B cell (primary cell): ENCODE measurements at regions not wholly inside any gene's neighbourhood (a gene's known extent, or its start where the extent isn't known, plus 50 kb on each side); places are given as distances from the start of the nearest gene placed in this dataset.

Experiments used
- EZH2 ChIP-seq: IDR thresholded peaks from 2 replicates; pipeline ENCODE4 v1.6.1; 2012; ENCODE audit warnings: borderline replicate concordance, low read depth, mild to moderate bottlenecking, moderate library complexity, low read length; ENCODE audit not compliant: insufficient read depth, poor library complexity, severe bottlenecking
- TF ChIP-seq, protein P1 (sequence below): fragments of 200-600 bp; IDR thresholded peaks from one replicate; pipeline ENCODE4 v1.8.0; 2022; ENCODE audit warnings: antibody characterized with exemption, mild to moderate bottlenecking

DNA sequence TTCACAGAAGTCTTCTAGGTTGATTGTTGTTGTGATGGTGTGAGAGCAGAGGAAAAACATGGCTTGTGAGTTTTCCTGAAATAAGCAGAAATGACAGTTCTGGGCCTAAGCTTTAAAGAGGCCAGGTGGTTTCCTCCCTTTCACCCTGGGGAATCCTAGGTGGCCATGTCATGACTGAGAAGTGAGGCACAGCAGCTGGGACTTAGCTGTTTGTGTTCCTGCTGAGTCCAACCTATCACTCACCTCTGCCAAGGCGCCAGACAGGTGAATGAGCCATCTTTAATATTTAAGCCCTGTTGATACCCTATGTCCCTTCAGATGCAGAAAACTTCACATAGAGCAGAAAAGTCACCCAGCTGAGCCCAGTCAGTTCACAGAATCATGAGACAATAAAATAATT, 384.4 kb downstream of the SLC4A3 start:
- TF ChIP-seq EZH2, result no peak
- TF ChIP-seq, protein P1, sequence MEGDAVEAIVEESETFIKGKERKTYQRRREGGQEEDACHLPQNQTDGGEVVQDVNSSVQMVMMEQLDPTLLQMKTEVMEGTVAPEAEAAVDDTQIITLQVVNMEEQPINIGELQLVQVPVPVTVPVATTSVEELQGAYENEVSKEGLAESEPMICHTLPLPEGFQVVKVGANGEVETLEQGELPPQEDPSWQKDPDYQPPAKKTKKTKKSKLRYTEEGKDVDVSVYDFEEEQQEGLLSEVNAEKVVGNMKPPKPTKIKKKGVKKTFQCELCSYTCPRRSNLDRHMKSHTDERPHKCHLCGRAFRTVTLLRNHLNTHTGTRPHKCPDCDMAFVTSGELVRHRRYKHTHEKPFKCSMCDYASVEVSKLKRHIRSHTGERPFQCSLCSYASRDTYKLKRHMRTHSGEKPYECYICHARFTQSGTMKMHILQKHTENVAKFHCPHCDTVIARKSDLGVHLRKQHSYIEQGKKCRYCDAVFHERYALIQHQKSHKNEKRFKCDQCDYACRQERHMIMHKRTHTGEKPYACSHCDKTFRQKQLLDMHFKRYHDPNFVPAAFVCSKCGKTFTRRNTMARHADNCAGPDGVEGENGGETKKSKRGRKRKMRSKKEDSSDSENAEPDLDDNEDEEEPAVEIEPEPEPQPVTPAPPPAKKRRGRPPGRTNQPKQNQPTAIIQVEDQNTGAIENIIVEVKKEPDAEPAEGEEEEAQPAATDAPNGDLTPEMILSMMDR, result no peak
